ENCODE measurements at regions not wholly inside any gene's neighbourhood (a gene's known extent, or its start where the extent isn't known, plus 50 kb on each side); places are given as distances from the start of the nearest gene placed in this dataset.

DNA sequence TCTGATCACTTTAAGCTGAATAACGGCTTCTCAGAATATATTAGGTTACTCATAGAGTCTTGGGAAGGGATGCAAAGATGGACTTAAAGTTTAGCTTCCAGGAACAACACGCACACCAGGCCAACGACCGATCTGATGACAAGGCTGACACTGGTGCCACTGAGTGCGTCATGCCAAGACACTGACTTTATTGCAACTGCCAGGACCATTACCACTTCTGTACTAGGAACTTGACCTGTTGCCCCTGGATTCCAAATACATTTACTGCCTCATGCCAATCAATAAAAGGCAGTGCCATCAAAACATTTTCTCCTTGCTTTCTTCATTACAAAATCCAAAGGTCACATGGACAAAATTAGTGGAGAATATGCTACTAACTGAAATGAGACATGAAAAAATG lies 505.9 kb upstream of the CTSO start (continued):
- TF ChIP-seq, protein P1, sequence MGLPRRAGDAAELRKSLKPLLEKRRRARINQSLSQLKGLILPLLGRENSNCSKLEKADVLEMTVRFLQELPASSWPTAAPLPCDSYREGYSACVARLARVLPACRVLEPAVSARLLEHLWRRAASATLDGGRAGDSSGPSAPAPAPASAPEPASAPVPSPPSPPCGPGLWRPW (IDR thresholded peaks at IDR 0.05), result no peak
- TF ChIP-seq, protein P2, sequence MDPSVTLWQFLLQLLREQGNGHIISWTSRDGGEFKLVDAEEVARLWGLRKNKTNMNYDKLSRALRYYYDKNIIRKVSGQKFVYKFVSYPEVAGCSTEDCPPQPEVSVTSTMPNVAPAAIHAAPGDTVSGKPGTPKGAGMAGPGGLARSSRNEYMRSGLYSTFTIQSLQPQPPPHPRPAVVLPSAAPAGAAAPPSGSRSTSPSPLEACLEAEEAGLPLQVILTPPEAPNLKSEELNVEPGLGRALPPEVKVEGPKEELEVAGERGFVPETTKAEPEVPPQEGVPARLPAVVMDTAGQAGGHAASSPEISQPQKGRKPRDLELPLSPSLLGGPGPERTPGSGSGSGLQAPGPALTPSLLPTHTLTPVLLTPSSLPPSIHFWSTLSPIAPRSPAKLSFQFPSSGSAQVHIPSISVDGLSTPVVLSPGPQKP (IDR thresholded peaks at IDR 0.05; ENCODE audit: low read depth, low read length), result no peak
- TF ChIP-seq EHF (CRISPR knock-in tag; IDR thresholded peaks at IDR 0.05), result no peak
- TF ChIP-seq CBX2 (IDR thresholded peaks at IDR 0.05; ENCODE audit: borderline replicate concordance, low read depth), result no peak

DNA sequence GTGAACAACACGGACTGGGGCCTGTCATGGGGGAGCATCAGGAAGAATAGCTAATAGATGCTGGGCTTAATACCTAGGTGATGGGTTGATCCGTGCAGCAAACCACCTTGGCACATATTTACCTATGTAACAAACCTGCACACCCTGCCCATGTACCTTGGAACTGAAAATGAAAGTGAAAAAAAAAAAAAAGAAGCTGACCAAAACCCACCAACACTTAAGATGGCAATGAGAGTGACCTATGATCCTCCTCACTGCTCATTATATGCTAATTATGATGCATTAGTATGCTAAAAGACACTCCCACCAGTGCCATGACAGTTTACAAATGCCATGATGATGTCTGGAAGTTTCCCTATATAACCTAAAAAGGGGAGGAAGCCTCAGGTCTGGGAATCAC lies 503.2 kb upstream of the CTSO start:
- ChIA-PET CTCF (no interaction called here), POLR2A (no interaction called here)
- 17% methylated on average over 2 of the region's 2 CpGs for WGBS (ENCODE audit: missing lambda C conversion rate)
- Histone ChIP-seq H3K4me1 (no peaks in the 10 kb centered on the region), H3K4me2 (no peak overlapping the region), H3K9me3 (no peaks in the 10 kb centered on the region), H3K4me3 (no peak overlapping the region), H3K27ac (no peak overlapping the region)
- FAIRE-seq, result no peak
- no peak for ATAC-seq
- no peak for DNase-seq (ENCODE audit: low read depth in 1 of 2, low spot score in 1 of 2)
- TF ChIP-seq HOXB13 (CRISPR knock-in tag; IDR thresholded peaks at IDR 0.05; ENCODE audit: low read depth) (no peak), RAD21 (conservative IDR thresholded peaks at IDR 0.05 in 1 of 2, IDR thresholded peaks at IDR 0.05 in 1 of 2) (no peak), HOXA7 (CRISPR knock-in tag; IDR thresholded peaks at IDR 0.05) (no peak), HEYL (CRISPR knock-in tag; IDR thresholded peaks at IDR 0.05) (no peak), ZSCAN20 (CRISPR knock-in tag; IDR thresholded peaks at IDR 0.05) (no peak), ZC3H11A (IDR thresholded peaks at IDR 0.05) (no peak), TP53 (CRISPR knock-in tag; IDR thresholded peaks at IDR 0.05) (no peak), BHLHE40 (IDR thresholded peaks at IDR 0.05; ENCODE audit: low read depth, low read length) (no peak), HOXB5 (CRISPR knock-in tag; IDR thresholded peaks at IDR 0.05) (no peak), ESRRA (IDR thresholded peaks at IDR 0.05; ENCODE audit: borderline replicate concordance, low read length) (no peak), MYC (IDR thresholded peaks at IDR 0.05; ENCODE audit: borderline replicate concordance, low read length) (no peak), EHF (CRISPR knock-in tag; IDR thresholded peaks at IDR 0.05) (no peak), CEBPB (IDR thresholded peaks at IDR 0.05) (no peak), GATA3 (IDR thresholded peaks at IDR 0.05; ENCODE audit: borderline replicate concordance) (no peak), SMC3 (IDR thresholded peaks at IDR 0.05) (no peak)
- TF ChIP-seq, protein P1 (IDR thresholded peaks at IDR 0.05), result no peak
- TF ChIP-seq, protein P3, sequence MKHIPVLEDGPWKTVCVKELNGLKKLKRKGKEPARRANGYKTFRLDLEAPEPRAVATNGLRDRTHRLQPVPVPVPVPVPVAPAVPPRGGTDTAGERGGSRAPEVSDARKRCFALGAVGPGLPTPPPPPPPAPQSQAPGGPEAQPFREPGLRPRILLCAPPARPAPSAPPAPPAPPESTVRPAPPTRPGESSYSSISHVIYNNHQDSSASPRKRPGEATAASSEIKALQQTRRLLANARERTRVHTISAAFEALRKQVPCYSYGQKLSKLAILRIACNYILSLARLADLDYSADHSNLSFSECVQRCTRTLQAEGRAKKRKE (CRISPR knock-in tag; IDR thresholded peaks at IDR 0.05; ENCODE audit: low read depth), result no peak

DNA sequence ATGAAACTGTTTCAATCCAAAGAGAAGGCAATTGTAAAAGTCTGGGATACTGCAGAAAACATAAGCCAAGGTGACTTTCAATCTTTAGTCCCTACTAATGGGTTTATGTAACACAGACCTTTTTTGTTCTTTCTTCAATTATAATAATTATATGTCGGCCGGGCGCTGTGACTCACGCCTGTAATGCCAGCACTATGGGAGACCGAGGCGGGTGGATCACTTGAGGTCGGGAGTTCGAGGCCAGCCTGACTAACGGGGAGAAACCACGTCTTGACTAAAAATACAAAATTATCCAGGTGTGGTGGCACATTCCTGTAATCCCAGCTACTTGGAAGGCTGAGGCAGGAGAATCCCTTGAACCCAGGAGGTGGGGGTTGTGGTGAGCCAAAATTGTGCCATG lies 489.8 kb upstream of the CTSO start:
- CTCF ChIA-PET, result no interaction called here
- TF ChIP-seq CHD2 (IDR thresholded peaks at IDR 0.05; ENCODE audit: low read length, partially characterized antibody), result no peak
- TF ChIP-seq, protein P4, sequence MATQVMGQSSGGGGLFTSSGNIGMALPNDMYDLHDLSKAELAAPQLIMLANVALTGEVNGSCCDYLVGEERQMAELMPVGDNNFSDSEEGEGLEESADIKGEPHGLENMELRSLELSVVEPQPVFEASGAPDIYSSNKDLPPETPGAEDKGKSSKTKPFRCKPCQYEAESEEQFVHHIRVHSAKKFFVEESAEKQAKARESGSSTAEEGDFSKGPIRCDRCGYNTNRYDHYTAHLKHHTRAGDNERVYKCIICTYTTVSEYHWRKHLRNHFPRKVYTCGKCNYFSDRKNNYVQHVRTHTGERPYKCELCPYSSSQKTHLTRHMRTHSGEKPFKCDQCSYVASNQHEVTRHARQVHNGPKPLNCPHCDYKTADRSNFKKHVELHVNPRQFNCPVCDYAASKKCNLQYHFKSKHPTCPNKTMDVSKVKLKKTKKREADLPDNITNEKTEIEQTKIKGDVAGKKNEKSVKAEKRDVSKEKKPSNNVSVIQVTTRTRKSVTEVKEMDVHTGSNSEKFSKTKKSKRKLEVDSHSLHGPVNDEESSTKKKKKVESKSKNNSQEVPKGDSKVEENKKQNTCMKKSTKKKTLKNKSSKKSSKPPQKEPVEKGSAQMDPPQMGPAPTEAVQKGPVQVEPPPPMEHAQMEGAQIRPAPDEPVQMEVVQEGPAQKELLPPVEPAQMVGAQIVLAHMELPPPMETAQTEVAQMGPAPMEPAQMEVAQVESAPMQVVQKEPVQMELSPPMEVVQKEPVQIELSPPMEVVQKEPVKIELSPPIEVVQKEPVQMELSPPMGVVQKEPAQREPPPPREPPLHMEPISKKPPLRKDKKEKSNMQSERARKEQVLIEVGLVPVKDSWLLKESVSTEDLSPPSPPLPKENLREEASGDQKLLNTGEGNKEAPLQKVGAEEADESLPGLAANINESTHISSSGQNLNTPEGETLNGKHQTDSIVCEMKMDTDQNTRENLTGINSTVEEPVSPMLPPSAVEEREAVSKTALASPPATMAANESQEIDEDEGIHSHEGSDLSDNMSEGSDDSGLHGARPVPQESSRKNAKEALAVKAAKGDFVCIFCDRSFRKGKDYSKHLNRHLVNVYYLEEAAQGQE (IDR thresholded peaks at IDR 0.05), result no peak
- no peak for TF ChIP-seq KDM1A (IDR thresholded peaks at IDR 0.05; ENCODE audit: low read depth)
- TF ChIP-seq FOSL2 (IDR thresholded peaks at IDR 0.05), result no peak
- TF ChIP-seq FOSL2 (CRISPR knock-in tag; IDR thresholded peaks at IDR 0.05), result no peak
- no peak for TF ChIP-seq ZFP36 (IDR thresholded peaks at IDR 0.05; ENCODE audit: borderline replicate concordance, partially characterized antibody)
- no peak for TF ChIP-seq SREBF2 (IDR thresholded peaks at IDR 0.05)
- no peak for TF ChIP-seq RCOR1 (IDR thresholded peaks at IDR 0.05; ENCODE audit: low read depth, low read length)
- TF ChIP-seq JUN (IDR thresholded peaks at IDR 0.05), result no peak
- TF ChIP-seq, protein P5, sequence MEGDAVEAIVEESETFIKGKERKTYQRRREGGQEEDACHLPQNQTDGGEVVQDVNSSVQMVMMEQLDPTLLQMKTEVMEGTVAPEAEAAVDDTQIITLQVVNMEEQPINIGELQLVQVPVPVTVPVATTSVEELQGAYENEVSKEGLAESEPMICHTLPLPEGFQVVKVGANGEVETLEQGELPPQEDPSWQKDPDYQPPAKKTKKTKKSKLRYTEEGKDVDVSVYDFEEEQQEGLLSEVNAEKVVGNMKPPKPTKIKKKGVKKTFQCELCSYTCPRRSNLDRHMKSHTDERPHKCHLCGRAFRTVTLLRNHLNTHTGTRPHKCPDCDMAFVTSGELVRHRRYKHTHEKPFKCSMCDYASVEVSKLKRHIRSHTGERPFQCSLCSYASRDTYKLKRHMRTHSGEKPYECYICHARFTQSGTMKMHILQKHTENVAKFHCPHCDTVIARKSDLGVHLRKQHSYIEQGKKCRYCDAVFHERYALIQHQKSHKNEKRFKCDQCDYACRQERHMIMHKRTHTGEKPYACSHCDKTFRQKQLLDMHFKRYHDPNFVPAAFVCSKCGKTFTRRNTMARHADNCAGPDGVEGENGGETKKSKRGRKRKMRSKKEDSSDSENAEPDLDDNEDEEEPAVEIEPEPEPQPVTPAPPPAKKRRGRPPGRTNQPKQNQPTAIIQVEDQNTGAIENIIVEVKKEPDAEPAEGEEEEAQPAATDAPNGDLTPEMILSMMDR (IDR thresholded peaks at IDR 0.05), result no peak
- TF ChIP-seq, protein P3 (CRISPR knock-in tag; IDR thresholded peaks at IDR 0.05; ENCODE audit: low read depth), result no peak
- no peak for TF ChIP-seq CBX8 (IDR thresholded peaks at IDR 0.05)
- no peak for TF ChIP-seq CEBPB (IDR thresholded peaks at IDR 0.05)

More for the DNA sequence above, 489.8 kb upstream of the CTSO start:
- Histone ChIP-seq H3K4me2 (no peak overlapping the region), H3K4me3 (no peak overlapping the region), H3K9me3 (no peaks in the 10 kb centered on the region), H3K27ac (no peak overlapping the region), H3K4me1 (no peaks in the 10 kb centered on the region)
- ATAC-seq, result no peak
- POLR2A ChIA-PET, result no interaction called here
- DNase-seq (ENCODE audit: low read depth in 1 of 2, low spot score in 1 of 2), result no peak
- WGBS (ENCODE audit: missing lambda C conversion rate), result 71% methylated on average over 10 of the region's 10 CpGs
- no peak for FAIRE-seq

Data from A549 (cell line).